ENCODE measurements at regions not wholly inside any gene's neighbourhood (a gene's known extent, or its start where the extent isn't known, plus 50 kb on each side); places are given as distances from the start of the nearest gene placed in this dataset.

DNA sequence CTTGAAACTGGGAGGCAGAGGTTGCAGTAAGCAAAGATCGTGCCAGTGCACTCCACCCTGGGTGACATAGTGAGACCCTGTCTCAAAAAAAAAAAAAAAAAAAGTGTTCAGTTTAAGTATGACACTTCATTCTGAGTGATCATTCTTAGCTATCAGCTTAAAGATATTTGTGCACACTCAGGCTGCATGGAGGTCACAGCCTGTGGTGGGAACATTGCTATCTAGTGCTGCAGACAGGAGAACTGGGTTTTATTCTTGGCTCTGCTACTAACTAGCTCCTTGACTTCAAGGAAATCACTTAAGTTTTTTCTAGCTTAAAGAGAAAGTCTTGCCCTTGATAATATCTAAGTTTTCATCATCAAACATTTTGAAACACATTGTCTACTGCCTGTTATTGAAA lies 391.3 kb upstream of the CDH7 start:
- TF ChIP-seq, protein P1, sequence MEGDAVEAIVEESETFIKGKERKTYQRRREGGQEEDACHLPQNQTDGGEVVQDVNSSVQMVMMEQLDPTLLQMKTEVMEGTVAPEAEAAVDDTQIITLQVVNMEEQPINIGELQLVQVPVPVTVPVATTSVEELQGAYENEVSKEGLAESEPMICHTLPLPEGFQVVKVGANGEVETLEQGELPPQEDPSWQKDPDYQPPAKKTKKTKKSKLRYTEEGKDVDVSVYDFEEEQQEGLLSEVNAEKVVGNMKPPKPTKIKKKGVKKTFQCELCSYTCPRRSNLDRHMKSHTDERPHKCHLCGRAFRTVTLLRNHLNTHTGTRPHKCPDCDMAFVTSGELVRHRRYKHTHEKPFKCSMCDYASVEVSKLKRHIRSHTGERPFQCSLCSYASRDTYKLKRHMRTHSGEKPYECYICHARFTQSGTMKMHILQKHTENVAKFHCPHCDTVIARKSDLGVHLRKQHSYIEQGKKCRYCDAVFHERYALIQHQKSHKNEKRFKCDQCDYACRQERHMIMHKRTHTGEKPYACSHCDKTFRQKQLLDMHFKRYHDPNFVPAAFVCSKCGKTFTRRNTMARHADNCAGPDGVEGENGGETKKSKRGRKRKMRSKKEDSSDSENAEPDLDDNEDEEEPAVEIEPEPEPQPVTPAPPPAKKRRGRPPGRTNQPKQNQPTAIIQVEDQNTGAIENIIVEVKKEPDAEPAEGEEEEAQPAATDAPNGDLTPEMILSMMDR (IDR thresholded peaks at IDR 0.05), result no peak
- TF ChIP-seq EP300 (IDR thresholded peaks at IDR 0.05), result no peak
